ENCODE measurements at regions not wholly inside any gene's neighbourhood (a gene's known extent, or its start where the extent isn't known, plus 50 kb on each side); places are given as distances from the start of the nearest gene placed in this dataset.

DNA sequence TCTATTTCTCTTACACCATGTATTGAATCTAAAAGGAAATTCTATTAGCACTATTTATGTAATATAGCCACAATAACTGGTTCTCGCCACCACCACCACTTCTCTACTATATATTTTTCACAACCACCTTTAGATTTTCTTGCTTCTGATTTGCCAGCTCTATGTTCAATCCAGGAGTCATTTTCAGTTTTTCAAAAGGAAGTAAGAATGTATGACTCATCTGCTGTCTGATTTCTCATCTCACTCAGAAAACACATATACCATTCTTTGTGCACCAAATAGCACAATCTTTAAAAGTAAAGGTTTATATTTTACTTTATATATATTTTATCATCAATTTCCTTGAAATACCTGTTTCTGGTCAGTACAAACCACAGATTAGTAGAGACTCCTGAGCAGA, 1127.5 kb downstream of the TAF11L14 start:
- TF ChIP-seq CTCF (IDR thresholded peaks at IDR 0.05) (no peak), ZFX (IDR thresholded peaks at IDR 0.05; ENCODE audit: borderline replicate concordance) (no peak)

All from 22Rv1 (cell line).